Hematopoietic multipotent progenitor cell treated with erythropoietin and hydrocortisone succinate and interleukin-3 and kit ligand, for 8 days (in vitro differentiated cells): ENCODE measurements at regions not wholly inside any gene's neighbourhood (a gene's known extent, or its start where the extent isn't known, plus 50 kb on each side); places are given as distances from the start of the nearest gene placed in this dataset.

ENCODE experiments used
- DNase-seq: peaks from one replicate; pipeline ENCODE4 v3.0.0-alpha.2; 2015

DNA sequence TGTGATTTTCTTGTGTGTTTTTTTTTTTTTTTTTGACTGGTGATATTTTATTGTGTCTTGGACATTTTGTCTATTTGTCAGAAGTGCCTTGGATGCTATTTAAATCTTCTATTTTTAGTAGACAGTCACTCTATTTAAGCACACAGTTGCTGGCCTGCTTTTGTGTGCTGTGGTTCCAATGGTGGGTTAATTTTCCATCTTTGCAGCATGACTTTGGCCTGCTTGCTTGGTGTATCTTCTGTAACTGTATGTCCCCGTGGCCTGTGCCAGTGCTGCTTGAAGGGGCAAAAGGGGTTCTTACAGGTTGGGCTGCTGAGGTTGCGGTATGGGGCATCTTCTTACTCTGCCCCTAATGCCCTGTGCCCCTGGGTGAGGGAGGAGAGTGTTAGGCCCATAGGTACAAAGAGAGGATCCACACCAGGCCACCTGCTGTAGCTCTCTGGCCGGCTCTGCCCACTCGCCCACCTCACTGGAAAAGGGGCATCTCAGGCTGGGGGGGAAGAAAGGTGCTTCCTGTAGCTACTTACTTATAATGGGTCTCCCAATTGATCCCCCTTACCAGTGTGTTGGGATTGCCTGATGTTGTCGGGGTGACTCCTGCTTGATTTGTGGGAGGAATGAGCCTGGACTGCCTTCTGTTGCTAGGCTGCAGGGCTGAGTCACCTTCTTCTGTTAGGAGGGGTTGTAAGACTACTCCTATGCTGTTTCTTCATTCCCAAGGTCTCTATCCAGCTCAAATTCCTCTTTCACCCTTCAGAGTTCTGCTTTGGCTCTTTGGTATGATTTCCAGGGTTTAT is 490.0 kb upstream of the HS6ST1 start:
- no peak for DNase-seq

DNA sequence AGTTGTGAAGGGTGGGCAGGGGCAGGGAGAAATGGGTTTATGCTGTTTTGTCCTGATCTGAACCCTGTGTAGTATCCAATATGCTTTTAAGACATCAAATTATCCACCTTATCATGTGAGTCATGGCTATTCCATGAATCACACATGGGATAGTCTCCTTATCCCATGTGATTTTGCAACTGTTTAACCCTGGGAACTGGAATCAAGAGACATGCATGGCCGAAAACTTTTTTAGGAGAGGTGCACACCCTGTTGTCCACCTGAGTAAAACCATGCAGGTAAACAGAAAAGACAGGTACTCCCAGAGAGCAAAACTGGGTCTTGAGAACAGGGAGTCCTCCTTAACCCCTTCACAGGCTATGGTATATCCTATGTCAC is 490.6 kb upstream of the HS6ST1 start:
- DNase-seq, result no peak

- no peak for DNase-seq
Observed at GRCh38 chr2:128809880-128810279, 491.2 kb upstream of the HS6ST1 start.

DNA sequence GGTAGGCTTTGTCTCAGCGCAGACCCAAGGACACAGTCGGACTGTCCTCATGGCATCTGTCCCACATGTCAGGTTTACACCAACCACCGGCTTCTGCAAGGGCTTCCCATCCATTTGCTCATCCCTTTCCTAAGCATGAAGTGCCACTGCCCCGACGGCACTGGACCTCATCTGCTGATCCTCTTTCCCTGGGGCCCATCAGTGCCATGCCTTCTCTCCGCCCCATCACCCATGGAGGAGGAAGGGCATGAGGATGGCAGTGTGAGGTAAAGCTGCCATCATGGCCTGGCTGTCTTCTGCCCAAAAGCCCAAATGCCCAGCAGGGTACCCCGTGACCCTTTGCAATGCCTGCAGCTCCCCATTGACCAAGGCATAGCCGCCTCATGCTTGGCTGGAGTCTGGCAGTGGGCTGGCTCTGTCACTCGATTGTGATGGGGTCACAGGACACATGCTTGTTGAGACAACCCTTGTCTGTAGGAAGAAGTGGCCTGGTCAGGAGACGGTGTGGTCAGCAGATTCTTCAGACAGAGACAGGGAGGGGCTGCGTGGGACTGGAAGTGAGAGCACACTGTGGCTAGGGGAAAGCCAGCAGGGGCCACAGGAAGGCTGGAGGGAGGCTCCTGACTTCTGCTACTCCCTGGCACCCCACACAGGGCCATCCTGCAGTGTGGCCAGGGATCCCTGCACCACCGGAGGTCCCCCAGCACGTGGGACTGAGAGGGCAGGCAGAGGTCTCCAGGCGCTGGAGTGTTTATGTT is 493.7 kb upstream of the HS6ST1 start:
- DNase-seq, result no peak

DNA sequence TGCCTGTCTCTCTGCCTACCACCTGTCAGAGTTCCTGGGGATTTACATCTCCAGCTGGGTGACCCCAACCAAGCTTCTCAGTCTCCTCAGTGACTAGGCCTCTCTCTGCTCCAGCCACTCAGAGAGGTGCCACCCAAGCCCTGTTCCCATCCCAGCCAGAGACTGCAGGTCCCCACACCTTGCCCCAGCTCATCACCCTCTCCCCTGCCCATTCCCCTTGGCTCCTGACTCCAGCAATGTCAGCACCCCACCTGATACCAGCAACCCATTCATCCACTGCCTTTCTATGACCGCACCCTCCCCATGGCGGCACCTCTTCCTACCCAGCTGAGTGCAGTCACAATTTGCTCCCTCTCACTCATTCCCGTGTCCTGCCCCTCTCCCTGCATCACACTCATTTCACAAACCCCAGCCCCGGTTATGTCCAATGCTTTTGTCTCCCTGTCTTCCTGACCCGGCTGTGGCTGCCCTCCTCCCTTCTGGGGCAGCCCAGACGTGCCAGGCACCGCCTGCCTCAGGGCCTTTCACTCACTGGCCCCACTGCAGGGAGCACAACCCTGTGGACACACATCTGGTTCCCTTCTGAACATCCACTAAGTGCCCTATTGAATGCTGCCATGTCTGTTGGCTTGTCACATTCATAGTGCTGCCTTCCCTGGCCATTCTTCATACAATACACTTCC is 494.8 kb upstream of the HS6ST1 start:
- no peak for DNase-seq

DNA sequence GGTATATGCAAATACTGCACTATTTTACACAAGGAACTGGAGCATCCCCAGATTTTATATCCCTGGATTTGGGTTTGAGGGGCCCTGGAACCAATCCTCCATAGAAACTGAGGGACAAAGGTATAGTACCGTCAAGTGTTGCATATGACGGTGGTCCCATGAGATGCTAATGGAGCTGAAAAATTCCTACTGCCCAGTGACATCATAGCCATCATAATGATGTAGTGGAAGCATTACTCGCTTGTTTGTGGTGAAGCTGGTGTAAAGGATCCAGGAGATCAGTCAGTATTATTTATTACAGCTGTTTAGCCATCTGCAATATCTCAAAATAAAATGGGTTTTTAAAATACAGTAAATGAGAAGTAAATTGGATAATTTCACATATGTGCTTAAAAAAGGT is 496.6 kb upstream of the HS6ST1 start:
- no peak for DNase-seq

- DNase-seq, result no peak
Observed at GRCh38 chr2:128817171-128817570, 498.5 kb upstream of the HS6ST1 start.

GRCh38 chr2:128817813-128818212 is 499.1 kb upstream of the HS6ST1 start:
- DNase-seq, result no peak

DNA sequence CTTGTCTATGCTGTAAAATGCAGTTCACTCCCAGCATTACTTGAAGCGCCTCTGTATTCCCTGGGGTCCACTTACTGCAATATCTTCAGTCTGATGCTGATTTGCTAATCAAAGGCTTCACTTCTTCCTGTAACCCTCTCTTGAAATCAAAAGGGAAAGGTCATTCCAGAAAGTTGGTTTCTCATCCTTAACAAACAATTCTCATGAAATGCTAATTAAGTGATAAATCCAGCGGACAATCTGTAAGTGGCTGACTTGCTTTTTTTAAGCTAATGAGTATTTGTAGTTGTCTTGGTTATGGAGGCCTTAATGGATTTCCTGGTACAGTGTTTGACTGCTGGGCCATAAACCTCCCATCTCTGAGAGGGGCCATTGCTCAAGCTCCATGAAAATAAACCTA is 499.6 kb upstream of the HS6ST1 start:
- no peak for DNase-seq

DNA sequence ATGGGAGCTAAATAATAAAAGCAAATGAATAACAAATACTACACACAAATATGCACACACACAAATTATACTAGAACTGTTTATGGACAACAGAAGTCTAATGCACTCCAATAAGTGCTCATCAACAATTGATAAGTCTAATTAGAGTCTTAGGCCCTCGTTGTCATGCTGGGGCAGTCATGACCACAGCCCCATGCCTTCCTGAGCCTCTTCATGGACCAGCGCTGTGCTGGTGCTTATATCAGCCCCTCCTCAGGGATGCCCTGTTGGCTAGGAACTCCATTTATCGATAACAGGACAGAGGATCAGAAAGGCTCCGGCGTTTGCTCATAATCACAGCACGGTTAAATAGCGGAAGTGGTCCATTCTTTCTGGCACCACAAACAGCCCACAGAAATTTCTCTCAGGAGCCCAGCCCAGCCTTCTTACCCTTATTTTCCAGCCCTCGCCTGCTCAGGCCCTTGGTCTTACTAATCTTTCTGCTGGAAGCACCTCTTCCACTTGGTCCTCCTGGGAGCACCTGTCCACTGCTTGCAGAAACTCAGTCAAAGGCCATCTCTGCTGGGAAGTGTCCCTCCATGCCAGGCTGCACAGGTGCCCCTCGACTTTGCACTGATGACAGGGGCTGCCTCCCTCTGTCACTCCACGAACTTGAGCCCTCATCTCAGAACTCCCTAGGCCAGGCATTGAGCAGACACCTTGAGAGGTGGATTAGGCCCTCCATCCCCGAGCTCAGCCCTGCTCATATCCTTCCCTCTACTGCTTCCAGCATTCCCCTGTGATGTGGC is 500.2 kb upstream of the HS6ST1 start:
- DNase-seq, result no peak

GRCh38 chr2:128820452-128820851 is 501.8 kb upstream of the HS6ST1 start:
- no peak for DNase-seq

DNA sequence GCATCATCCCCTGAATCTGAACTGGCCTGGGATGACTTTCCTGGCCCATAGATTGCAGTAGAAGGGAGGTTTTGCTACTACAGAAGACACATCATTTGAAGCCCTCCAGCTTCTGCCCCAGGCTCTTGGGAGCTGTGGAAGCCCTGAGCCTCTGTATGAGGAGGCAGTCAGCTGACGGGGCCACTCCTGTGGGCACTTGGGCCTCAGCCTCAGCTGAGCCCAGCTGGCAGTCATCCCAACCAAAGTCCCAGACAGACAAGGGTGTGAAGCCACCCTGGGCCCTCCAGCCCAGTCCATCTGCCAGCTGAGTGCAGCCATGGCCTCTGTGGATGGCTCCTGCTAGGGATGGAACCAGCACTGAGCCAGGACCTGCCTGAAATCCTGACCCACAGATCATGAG is 502.3 kb upstream of the HS6ST1 start:
- DNase-seq, result no peak

DNA sequence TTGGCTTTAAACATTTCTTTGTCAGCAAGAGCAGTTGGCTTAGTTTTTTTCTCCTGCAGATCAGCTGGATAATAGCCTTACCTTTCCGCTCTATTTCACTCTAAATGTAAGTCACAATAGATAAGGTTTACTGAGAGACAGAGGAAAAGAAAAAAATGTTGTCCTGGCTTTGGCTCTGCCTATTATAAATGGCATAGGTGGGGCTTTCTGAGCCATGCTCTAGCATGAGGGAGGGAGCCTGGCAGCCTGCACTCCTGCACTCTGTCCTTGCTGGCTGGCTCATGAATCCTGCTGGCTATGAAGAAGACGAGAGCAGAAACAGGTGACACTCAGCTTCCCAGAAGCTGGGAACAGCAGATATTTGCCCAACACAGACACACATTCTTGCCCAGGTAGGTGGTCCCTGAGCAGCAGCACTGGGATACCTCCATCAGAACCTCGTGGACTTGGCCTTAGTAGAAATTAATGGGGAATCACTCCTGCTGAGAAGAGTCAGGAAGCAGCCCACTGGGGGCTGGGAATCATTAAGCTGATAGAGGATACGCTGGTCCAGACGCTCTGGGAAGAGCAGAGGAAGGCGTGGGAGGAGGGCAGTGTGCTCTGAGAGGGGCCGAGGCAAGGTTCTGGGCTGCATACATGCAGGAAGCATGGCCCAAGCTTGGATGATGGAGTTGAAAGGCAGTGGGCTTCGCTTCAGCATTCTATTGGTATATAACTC is 514.4 kb upstream of the HS6ST1 start:
- no peak for DNase-seq

GRCh38 chr2:128833664-128834027 is 515.0 kb upstream of the HS6ST1 start:
- DNase-seq, result no peak

- DNase-seq, result no peak
Observed at GRCh38 chr2:128834207-128834879, 515.7 kb upstream of the HS6ST1 start.

- no peak for DNase-seq
Observed at GRCh38 chr2:128834880-128835252, 516.2 kb upstream of the HS6ST1 start.

DNA sequence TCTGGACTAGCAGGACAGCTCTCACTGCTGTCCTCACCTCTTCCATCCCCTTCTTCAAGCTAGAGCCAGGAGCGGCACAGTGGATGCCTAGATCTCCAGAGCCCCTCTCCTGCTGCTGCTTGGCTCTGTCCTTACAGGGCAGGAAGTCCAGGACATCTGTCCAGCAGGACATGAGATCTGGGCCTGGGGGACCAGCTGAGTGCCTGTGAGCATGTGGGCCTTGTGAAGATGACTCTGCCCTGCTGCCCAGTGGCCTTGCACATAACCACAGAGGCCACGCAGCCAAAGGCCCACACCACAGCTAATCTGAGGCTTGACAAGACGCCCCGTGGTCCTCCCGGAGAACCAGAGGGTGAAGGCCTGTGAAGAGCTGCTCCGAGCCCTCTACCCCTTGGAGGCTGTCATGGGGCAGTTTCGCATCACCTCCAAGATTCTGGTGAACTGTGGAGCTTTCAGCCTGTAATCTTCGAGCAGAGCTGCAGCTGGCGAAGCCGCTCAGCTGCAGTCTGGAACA is 516.7 kb upstream of the HS6ST1 start:
- DNase-seq, result no peak

GRCh38 chr2:128835974-128836373 is 517.3 kb upstream of the HS6ST1 start:
- DNase-seq, result no peak

GRCh38 chr2:128836559-128837100 is 518.0 kb upstream of the HS6ST1 start:
- no peak for DNase-seq

- DNase-seq, result no peak
Observed at GRCh38 chr2:128838244-128838643, 519.6 kb upstream of the HS6ST1 start.

GRCh38 chr2:128841803-128842202 is 523.1 kb upstream of the HS6ST1 start:
- DNase-seq, result no peak
